ENCODE measurements at regions not wholly inside any gene's neighbourhood (a gene's known extent, or its start where the extent isn't known, plus 50 kb on each side); places are given as distances from the start of the nearest gene placed in this dataset.

DNA sequence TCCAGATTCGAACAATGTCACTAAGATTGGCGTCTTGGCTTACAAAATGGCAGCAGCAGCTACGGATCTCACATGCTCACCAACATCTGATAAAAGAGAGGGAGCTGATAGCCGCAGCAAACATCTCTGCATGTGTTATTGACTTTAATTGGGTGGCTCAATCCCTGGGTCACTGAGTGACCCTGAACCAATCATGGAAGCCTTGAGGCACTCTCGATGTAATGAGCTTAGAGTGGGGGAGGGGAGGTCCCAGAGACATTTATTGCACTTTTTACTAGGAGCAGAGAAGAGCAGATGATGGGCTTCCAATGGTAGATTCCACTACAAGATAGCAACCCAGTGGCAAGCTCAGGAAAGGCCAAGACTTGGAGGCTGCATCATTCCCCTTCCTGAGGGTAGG lies 238.7 kb downstream of the BMP7 start:
- DNase-seq (ENCODE audit: low spot score), result no peak

DNA sequence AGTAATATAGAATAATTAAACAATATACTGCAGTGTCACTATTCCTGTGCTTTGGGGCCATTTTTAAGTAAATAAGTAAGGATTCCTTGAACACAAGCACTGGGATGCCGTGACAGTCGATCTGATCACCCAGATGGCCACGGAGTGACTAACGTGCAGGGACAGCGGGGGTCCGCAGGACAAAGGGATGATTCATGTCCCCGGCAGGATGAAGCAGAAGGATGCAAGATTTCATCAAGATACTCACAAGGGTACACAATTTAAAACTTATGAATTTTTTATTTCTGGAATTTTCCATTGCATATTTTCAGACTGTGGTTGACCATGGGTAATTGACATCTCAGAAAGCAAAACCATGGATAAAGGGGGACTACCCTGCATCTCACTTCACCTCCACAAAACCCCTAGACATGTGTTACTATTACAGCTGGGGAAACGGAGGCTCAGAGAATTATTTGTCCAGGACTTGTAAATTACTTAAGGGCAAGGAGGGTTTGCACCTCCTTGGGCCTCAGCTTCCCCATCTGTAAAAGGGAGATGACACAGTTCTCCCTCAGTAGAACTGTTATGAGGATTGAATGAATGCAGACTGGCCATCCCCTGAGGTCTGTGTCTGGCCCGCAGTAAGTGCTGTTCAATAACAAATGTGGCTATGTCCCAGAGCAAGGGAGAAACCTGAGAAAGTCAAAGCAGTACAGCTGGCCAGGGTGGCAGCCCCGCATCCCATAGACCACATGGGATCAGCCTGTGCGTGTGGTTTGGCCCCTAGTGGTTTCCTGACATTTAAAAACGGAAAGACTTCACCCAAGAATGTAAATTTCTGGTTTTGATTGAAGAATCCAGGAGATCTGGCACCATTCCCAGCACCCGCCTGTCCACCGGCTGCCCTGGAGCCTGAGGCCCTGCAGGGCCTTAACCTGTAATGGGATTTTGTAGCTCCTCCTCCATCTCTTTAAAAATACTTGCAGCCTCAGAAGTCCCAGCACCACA lies 235.5 kb downstream of the BMP7 start:
- no peak for DNase-seq (ENCODE audit: low spot score)

DNA sequence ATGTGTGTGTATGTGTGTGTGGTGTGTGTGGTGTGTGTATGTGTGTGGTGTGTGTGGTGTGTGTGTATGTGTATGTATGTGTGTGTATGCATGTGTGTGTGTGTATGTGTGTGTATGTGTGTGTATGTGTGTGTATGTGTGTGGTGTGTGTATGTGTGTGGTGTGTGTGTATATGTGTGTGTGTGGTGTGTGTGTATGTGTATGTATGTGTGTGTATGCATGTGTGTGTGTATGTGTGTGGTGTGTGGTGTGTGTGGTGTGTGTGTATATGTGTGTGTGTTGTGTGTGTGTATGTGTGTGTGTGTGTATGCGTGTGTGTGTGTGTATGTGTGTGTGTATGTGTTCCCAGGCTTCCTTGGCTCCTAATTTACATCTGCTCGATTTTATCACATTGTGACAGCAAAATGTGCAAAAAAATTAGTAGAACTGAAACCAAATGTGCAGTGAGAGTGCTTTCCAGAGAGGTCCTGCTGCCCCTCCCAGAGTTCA lies 234.5 kb downstream of the BMP7 start:
- DNase-seq (ENCODE audit: low spot score), result no peak

DNA sequence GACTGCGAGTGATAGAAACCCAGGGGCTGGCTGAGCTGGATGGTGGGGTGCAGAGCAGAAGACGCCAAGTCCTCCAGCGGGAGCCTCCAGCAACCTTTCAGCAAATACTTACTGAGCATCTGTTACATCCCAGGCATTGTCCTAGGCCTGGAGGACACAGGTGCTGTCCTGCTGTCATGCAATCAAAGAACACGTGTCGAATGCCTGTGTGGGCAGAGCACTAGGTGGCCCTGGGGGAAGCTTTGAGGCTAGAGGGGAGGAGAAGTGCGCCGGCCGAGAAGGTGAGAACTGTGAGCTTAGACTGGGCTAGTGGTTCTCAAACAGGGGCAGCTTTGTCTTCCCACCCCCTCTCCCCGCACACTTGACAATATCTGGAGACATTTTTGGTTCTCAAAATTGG lies 233.6 kb downstream of the BMP7 start:
- no peak for DNase-seq (ENCODE audit: low spot score)

DNA sequence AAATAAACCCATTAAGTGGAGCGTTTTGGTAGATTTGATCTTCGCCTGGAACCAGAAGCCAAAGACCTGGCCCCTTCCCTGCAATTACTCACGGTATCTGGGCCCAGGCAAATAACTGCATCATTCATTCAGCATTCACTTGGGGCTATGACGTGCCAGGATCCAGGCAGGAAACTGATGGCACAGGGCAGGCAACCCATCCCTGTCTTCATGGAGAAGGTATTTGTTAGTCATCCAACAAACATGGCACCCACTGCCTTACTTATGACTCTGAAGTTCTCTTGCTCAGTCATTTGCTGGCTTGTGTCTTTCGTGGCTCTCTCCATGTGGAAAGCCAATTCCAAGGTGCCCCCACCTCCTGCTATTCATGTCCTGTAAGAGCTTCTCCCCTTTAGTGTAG lies 232.4 kb downstream of the BMP7 start:
- no peak for DNase-seq (ENCODE audit: low spot score)

DNA sequence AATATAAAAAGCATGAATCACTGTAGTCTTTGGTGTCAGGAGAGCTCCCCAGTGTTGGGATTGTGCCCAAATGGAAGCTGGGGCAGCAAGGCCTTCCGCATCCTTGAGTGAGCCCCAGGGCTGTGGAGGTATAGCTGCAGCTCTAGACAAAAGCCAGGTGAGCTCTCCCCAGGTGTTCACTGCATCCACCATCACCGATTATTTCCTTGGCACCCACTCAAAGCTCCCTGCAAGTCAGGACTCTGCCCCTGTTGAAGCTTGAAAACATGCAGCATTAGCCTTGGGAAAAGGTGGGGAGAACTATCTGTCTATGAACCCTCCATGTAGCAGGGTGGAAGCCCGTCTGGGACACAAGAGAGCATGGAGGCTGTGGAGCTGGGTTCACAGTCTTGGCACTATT lies 228.8 kb downstream of the BMP7 start:
- no peak for DNase-seq (ENCODE audit: low spot score)

DNA sequence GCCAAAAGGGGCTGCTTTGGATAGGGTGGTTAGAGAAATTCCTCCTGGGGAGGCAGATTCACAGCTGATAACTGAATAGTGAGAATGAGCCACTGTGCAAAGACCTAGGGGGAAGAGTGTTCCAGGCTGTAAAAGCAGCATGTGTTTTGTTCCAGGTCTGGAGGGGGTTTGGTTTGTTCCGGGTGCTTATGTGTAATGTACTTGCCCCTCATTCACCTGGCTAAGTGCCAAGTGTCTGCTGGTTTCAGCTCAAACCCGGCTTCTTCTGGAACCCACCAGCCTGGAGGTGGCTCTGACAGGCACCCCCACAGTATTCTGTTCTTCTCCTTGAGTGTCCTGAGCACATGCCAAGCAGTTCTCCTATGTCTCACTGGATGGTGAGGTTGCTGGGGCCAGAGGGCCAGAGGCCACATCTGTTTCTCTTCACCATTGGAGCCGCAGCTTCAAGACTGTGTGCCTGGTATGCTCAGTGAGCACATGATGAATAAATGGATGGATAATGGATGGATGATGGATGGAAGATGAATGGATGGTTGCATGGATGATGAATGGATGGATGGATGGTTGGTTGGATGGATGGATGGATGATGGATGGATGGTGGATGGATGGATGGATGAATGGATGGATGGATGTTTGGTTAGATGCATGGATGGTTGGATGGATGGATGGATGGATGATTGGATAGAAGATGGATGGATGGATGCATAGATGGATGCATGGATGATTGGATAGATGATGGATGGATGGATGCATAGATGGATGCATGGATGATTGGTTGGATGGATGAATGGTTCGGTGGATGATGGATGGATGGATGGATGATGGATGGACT lies 227.6 kb downstream of the BMP7 start:
- DNase-seq (ENCODE audit: low spot score), result no peak

DNA sequence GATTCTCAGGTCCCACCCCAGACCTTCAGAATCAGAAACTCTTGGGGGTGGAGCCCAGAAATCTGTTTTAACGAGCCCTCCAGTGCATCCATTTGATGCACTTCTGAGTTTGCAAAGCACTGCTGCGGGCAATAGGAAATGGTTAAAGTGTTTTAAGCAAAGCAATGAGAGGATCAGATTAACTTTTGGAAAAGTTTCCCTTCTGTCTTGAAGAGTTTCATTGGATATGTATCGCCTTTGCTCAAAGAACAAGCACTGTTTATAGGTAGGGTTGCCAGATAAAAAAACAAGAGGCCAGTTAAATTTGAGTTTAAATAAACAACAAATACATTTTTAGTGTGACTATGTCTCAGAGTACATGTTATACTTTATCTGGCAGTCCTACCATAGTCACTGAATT lies 226.0 kb downstream of the BMP7 start:
- no peak for DNase-seq (ENCODE audit: low spot score)

DNA sequence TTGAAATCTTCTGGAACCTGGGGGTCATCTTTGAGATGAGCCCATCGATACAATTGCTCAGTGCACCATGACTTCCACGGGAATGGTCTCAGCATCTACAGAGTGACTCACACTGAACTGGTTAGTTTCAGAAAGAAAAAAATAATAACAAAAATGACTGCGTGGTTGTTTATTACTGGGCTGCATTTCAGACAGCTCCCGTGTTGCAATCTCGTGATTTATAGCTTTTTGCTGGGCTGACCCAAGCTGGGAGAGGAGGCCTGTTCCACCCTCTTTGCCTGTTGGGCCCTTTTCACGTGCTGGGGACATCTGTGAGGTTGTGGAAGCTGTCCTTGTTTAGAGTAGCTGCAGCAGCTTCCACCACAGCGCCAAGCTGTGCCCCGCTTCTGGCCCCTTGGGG lies 225.5 kb downstream of the BMP7 start:
- no peak for DNase-seq (ENCODE audit: low spot score)

DNA sequence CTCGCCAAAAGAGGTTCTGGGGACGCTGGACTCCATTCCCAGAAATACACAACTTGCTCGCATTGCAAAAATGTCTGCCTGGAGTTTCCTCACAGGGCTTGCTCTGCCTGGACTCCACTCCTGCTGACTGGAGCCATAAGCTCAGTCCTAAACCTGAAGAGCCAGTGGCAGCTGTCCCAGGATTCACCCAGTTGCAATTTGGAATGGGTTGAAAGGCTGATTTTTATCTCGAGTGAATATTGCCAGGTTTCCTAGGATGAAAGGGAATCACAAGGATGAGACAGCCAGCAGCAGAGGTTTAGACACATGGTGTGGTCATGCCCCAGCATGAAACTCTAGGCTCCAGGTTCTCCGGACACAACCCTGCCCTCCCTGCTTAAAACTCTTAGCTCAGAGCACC lies 223.3 kb downstream of the BMP7 start:
- DNase-seq (ENCODE audit: low spot score), result no peak

DNA sequence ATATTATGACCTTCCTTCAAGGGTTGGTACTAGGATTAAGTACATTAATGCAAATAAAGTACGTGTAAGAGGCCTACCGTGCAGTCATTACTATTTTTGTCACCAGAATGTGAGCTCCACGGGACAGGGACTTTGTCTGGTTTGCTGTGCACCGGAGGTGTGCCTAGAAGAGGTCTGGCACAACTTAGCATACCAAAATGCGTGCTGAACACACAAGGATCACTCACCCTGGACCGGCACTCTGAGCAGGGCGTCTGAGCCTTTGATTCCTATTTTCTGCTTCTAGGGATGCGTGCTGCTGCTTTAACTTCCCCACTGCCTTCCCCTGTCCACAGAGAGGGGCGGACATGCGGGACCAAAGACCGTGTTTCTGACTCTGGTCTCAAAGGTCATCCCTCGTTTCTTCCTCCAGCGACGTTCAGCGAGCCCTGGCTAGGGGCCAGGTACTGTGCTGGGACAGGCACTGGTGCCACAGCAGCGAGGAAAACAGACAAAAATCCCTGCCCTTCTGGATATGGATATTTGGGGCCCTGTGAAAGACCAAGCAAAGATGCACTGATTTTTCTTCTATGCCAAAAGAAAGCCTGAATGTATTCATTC lies 222.7 kb downstream of the BMP7 start:
- DNase-seq (ENCODE audit: low spot score), result no peak

DNA sequence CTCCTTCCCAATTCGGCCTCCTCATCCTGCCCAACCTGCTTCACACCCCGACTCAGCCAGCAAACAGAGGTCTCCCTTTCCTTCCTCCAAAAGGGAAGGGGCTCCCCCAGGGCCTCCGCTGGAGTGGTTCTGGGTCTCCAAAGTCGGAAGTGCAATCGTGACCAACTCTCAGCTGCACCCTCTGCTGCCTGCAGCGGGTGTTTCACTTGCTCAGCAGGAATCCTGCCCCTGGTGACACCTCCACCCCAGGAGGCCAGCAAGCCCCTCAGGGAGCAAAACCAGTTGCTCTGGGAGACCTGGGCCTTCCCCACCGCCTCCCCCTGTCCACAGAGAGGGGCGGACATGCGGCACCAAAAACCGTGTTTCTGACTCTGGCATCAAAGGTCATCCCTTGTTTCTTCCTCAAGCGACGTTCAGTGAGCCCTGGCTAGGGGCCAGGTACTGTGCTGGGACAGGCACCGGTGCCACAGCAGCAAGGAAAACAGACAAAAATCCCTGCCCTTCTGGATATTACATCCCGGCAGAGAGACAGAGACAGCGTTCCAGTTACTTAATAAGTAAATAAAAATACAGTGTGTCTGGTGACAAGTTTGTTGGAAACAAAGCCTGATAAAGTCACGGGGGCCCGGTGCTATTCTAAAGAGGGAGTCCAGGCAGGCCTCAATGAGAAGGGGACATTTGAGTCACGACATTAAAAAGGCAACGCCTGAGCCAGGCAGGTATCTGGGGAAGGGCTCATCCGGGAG lies 219.0 kb downstream of the BMP7 start:
- peak; percentile 6 for DNase-seq (ENCODE audit: low spot score)

DNA sequence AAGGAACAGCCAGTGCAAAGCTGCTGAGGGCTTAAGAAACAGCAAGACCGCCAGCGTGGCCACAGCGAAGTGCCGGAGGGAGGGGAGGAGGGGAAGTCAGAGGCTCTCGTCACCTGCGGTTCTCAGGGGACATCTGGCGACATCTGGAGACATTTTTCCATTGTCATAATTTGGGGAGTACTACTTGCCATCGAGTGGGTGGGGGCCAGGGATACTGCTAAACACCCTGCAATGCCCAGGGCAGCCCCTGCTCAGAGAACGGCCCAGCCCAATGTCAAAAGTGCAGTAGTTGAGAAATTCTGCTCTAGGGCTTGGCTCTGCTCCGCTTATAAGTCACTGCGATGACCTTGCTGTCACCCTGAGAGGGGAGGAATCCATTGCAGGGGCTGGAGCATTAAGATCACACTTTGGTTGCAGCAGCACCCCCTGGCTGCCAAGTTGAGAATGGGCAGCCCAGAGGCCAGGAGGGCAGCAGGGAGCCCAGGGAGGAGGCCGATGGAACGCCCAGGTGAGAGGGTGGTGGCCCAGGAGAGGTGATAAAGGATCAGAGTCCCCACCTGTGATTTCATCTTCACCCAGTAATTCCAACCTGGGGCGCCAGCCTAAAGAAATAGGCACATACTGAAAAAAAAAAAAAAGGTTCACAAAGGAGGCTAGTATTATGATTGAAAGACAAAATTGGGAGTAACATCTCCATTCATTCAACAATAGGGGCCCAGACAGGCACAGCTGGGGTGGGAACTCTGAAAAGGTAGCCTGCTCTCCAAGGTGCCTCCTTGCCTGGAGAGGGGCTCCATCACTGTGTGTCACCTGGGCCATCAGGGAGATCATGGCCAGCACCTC lies 218.2 kb downstream of the BMP7 start:
- peak; percentile 45 for DNase-seq (ENCODE audit: low spot score)

DNA sequence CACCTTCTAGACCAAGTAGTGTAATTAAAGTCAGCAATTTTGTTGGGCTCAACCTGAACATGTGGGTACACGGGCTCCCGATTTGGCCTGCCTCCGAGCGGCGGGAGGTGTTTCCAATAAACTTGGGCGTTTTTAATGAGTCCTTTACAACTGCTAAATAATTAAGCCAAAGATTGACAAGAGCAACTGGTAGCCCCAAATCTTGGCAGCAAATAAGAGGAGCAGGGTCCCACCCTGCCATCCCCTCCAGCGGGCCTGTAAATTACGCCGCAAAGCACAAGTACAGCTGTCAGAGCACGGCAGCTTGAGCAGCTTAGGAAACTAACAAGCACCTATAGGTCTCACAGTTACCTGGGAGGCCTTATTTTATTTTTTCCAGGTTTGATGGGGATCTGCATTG lies 217.1 kb downstream of the BMP7 start:
- DNase-seq (ENCODE audit: low spot score), result no peak

DNA sequence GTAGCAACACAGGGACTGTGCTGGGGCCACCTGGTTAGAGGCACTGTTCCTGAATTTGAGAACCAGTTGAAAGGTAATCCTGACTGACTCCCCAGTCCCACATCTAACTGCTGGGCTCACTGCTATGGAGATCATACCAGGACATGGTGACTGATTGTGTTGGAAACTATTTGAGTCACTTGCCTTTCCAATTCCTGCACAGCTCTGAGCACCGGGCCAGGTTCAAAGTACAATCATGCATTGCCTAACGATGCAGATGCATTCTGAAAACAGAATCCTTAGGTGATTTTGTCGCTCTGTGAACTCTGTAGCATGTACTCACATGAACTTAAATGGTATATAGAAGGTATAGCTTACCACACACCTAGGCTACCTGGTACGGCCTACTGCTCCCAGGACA lies 215.3 kb downstream of the BMP7 start:
- no peak for DNase-seq (ENCODE audit: low spot score)

DNA sequence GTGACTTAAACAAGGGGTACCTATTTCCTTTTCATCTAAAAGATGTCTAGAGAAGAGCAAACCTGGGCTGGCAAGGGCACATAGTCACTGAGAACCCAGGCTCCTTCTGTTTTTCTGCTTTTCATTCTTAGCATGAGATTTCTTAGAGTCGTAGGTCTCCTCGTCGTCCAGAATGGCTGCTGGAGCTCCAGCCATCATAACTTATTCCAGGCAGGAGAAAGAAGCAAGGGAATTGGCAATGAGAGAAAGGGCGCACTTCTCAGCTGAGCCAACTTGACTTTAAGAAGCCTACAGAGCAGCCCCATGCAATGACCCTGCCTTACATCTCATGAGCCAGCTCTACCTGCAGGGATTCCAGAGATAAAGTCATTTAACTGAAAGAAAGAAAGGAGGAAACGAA lies 213.4 kb downstream of the BMP7 start:
- DNase-seq (ENCODE audit: low spot score), result no peak

DNA sequence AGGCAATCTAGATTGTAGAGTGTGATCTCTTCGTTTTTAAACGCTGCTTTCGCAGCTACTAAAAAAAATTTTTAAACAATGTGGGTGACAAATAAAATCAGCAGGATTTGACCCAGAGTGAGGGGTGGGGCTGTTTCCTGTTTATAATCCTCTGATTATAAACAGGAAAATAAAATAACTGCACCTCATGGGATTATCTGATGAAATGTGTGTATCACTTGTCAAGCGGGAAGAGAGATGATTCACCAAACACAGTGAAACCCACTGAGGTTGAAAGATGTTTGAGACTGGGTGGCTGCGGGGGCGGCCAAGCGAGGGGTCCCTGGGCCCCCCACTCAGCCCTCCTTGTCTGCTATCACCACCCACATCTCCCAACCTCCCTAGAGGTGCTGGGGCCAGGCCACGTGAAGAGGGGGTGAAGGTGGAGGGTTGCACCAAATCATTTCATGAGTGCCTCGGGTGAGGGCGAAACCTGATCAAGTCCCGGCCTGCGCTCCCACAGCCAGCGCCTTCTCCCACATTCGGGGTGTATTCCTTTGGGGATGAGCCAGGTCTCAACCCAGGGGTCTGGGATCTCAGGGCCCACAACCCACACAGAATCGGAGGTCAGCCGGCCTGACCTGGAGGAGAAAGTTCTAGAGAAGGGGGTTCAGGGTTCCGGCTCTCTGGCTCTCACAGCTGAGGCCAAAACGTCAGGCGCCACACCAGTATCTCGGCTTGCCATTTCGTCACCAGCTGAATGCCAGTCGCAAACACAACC lies 212.5 kb downstream of the BMP7 start:
- DNase-seq (ENCODE audit: low spot score), result no peak

DNA sequence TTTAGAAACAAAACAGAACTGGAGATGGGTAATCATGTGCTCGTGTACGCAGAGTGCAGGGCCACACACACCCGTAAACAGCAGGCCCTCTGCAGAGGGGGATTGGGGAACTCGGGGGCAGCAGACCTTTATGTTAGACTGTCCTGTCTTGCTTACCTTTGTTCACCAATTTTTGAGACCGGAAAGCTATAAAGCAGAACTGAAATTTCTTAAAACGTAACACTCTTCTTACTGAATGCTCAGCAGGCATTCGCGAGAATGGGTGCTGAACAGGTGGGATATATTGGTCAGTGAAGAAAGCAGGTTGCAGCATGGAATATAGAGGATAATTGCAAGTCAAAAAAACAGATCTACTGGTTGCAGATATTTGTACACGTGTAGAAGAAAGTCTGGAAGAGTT lies 211.1 kb downstream of the BMP7 start:
- DNase-seq (ENCODE audit: low spot score), result no peak

DNA sequence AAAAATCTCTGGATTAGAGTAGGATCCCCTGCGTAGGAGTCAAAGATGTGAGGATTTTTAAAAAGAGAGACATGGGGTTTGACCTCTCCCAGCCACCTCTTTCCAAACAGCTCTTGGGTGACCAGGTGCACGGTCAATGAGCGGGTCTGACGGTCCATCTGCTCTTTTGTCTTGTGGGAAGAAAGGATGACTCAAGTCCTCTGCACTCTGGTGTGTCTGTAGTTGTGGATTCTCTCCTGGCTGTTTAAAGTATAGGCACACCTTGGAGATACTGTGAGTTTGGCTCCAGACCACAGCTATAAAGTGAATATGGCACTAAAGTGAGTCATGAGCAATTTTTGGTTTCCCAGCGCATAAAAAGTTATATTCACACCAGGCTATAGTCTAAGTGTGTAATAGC lies 209.8 kb downstream of the BMP7 start:
- DNase-seq (ENCODE audit: low spot score), result no peak

DNA sequence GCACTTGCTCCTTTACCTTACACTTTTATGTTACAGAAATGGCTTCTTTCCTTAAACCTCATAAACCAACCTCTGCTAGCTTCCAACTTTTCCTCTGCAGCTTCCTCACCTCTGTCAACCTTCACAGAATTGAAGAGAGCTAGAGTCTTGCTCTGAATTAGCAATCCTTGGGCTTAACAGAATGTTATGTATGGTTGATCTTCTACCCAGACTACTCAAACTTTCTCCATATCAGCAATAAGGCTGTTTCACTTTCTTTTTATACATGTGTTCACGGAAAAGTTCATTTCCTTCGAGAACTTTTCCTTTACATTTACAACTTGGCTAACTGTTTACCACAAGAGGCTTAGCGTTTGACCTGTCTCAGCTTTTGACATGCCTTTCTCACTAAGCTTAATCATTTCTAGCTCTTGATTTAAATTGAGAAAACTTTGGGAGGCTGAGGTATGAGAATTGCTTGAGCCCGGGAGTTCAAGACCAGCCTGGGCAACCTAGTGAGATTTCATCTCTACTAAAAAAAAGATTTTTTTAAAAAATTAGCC lies 207.3 kb downstream of the BMP7 start:
- DNase-seq (ENCODE audit: low spot score), result no peak
